Muscle of leg (tissue), 3 donors: ENCODE measurements at regions not wholly inside any gene's neighbourhood (a gene's known extent, or its start where the extent isn't known, plus 50 kb on each side); places are given as distances from the start of the nearest gene placed in this dataset.
A peak's percentile ranks its signal among the peaks of the same experiment; 100 is the strongest.

ENCODE experiments used
- DNase-seq: peaks from one replicate; pipeline ENCODE4 v3.0.0; 2013
- H3K27ac ChIP-seq: one replicate; pipeline ENCODE4 v1.5.1; 2013; ENCODE audit warnings: mild to moderate bottlenecking, low read length, control low read depth
- H3K27me3 ChIP-seq: one replicate; pipeline ENCODE4 v1.6.1; 2013; ENCODE audit warnings: low read length; ENCODE audit not compliant: control insufficient read depth, insufficient read depth
- H3K36me3 ChIP-seq: one replicate; pipeline ENCODE4 v1.6.1; 2013; ENCODE audit warnings: low read length; ENCODE audit not compliant: control insufficient read depth, insufficient read depth
- H3K4me1 ChIP-seq: one replicate; pipeline ENCODE4 v1.6.1; 2013; ENCODE audit warnings: low read length; ENCODE audit not compliant: control insufficient read depth, insufficient read depth
- H3K4me3 ChIP-seq: one replicate; pipeline ENCODE4 v1.5.1; 2013; ENCODE audit warnings: low read length, control low read depth
- H3K9me3 ChIP-seq: replicated peaks from 2 replicates; pipeline ENCODE4 v1.6.1; 2013; ENCODE audit warnings: low read depth, low read length; ENCODE audit not compliant: control insufficient read depth
- WGBS: methylation state at CpG from one replicate; pipeline ENCODE4 v1.1.5; 2013; ENCODE audit warnings: missing lambda C conversion rate; ENCODE audit not compliant: insufficient coverage; 5-methylcytosine and 5-hydroxymethylcytosine counted together

GRCh38 chr3:83601704-83602103 is 1357.1 kb upstream of the CADM2 start:
- DNase-seq = no peak
- no peaks in the 10 kb centered on the region for H3K9me3 ChIP-seq
- H3K4me1 ChIP-seq = no peaks in the 10 kb centered on the region
- no peak overlapping the region for H3K27ac ChIP-seq
- WGBS = 27% methylated on average over 1 of the region's 2 CpGs
- no peak overlapping the region for H3K4me3 ChIP-seq
- H3K36me3 ChIP-seq = no peaks in the 10 kb centered on the region
- no peaks in the 10 kb centered on the region for H3K27me3 ChIP-seq

GRCh38 chr3:83622526-83622925 is 1336.3 kb upstream of the CADM2 start:
- Histone ChIP-seq H3K4me3 (no peak overlapping the region), H3K9me3 (no peaks in the 10 kb centered on the region), H3K4me1 (no peaks in the 10 kb centered on the region), H3K27ac (no peak overlapping the region), H3K36me3 (no peaks in the 10 kb centered on the region), H3K27me3 (no peaks in the 10 kb centered on the region)
- peak; percentile 10 for DNase-seq
- WGBS = no CpG with 5 or more reads among the region's 2 CpGs

DNA sequence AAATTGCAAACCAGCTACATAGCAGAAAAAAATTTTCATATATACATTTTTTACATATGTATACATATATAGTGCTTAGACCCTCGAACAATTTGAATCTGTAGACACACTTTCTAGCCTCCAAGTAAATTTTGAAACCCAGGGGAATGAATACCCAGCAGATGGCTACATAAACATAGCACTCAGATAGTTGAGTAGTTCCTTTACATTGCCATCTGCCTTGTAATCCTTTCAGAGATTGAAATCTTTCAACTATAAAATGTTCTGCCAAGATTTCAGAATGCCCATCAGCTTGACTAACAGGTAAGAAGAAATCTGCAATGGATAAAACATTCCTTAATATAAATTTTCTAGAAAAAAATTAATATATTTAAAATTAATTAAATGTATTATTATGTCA is 1333.5 kb upstream of the CADM2 start:
- no peaks in the 10 kb centered on the region for H3K36me3 ChIP-seq
- H3K4me1 ChIP-seq = no peaks in the 10 kb centered on the region
- no peak overlapping the region for H3K27ac ChIP-seq
- no peak overlapping the region for H3K4me3 ChIP-seq
- H3K27me3 ChIP-seq = no peaks in the 10 kb centered on the region
- no peak for DNase-seq
- no CpG with 5 or more reads among the region's 1 CpG for WGBS
- H3K9me3 ChIP-seq = no peaks in the 10 kb centered on the region

GRCh38 chr3:83628471-83628870 is 1330.3 kb upstream of the CADM2 start:
- Histone ChIP-seq H3K27me3 (no peaks in the 10 kb centered on the region), H3K4me3 (no peak overlapping the region), H3K36me3 (no peaks in the 10 kb centered on the region), H3K27ac (no peak overlapping the region), H3K4me1 (no peaks in the 10 kb centered on the region), H3K9me3 (no peaks in the 10 kb centered on the region)
- WGBS = no CpG with 5 or more reads among the region's 1 CpG
- DNase-seq = no peak

DNA sequence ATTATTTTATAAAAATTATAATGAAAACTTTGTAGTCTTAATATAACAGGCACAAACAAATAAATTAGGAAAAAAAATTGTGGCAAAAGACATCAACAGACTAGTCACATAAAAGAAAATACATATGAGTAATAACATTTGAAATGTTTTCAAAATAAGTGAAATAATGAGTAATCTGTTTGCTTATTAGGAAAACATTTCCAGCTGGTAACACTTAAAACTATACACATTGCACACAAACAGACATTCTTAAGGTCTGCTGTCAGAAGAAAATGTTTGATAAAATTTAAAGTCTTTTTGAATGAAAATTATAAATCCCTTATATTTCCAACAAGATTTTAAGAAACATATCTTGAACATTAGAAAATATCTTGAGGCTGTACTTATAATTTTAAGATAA is 1326.3 kb upstream of the CADM2 start:
- no peaks in the 10 kb centered on the region for H3K27me3 ChIP-seq
- peaks cover 2% of the 10 kb centered on the region for H3K9me3 ChIP-seq
- H3K4me1 ChIP-seq = no peaks in the 10 kb centered on the region
- no peak overlapping the region for H3K27ac ChIP-seq
- no peaks in the 10 kb centered on the region for H3K36me3 ChIP-seq
- DNase-seq = no peak
- no peak overlapping the region for H3K4me3 ChIP-seq

- 86% methylated on average over 8 of the region's 10 CpGs for WGBS
- no peak overlapping the region for H3K4me3 ChIP-seq
- no peak overlapping the region for H3K27ac ChIP-seq
- no peaks in the 10 kb centered on the region for H3K36me3 ChIP-seq
- H3K27me3 ChIP-seq = no peaks in the 10 kb centered on the region
- DNase-seq = no peak
- no peaks in the 10 kb centered on the region for H3K4me1 ChIP-seq
- peaks cover 2% of the 10 kb centered on the region for H3K9me3 ChIP-seq
These were observed 1325.0 kb upstream of the CADM2 start for GRCh38 chr3:83633758-83634157.

DNA sequence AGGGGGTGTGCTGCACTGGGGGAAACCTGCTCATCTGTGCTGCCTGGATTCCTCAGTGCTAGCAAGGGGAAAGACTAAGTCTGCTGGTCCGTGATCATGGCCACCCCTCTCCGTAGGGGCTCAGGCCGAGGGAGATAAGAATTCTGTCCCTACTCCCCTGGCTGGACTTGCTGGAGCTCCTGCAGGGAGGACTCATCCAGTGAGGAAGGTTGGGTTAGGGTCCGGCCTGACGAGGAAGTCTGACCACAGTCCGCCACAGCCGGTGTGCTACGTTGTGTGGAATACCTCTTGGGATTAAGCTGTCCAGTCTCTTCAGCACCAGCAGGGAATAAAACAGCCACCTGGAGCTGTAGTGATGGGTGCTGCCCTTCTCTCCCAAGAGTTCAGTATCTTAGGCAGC is 1309.1 kb upstream of the CADM2 start:
- no peak overlapping the region for H3K4me3 ChIP-seq
- WGBS = 89% methylated on average over 8 of the region's 8 CpGs
- no peaks in the 10 kb centered on the region for H3K9me3 ChIP-seq
- no peak for DNase-seq
- H3K4me1 ChIP-seq = no peaks in the 10 kb centered on the region
- no peaks in the 10 kb centered on the region for H3K27me3 ChIP-seq
- H3K27ac ChIP-seq = no peak overlapping the region
- no peaks in the 10 kb centered on the region for H3K36me3 ChIP-seq

- no peak overlapping the region for H3K27ac ChIP-seq
- H3K36me3 ChIP-seq = no peaks in the 10 kb centered on the region
- H3K4me3 ChIP-seq = no peak overlapping the region
- H3K4me1 ChIP-seq = no peaks in the 10 kb centered on the region
- WGBS = no CpG with 5 or more reads among the region's 1 CpG
- no peaks in the 10 kb centered on the region for H3K9me3 ChIP-seq
- H3K27me3 ChIP-seq = no peaks in the 10 kb centered on the region
- no peak for DNase-seq
These were observed 1303.7 kb upstream of the CADM2 start for GRCh38 chr3:83655083-83655482.

DNA sequence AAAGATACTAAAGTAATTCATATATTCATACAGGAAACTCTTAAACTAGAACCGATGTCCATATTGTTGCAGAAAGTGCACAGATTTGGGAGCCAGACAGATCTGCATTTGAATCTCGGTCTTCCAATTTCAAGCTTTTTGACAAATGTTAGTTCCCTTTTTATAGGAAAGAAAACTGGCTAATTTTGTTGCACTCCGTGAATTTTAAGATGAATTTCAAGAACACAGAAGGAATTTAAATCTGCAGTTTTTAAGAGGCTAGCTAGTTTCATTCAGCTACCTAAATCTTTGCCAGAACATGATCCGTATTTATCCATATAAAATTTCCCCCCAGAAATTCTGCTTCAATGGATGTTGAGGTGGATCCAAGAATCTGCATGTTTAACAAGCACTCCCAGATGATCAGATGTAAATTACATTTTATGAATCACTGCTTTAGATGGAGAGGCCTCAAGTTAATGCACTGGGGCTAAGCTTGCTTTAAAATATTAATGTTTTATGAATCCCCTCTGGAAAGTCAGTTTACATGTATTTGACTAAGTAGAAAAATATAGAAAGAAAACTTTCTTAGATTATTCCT is 1296.3 kb upstream of the CADM2 start:
- H3K9me3 ChIP-seq = no peaks in the 10 kb centered on the region
- 50% methylated on average over 1 of the region's 4 CpGs for WGBS
- no peak overlapping the region for H3K4me3 ChIP-seq
- no peaks in the 10 kb centered on the region for H3K36me3 ChIP-seq
- no peaks in the 10 kb centered on the region for H3K4me1 ChIP-seq
- DNase-seq = peak; percentile 77
- H3K27me3 ChIP-seq = no peaks in the 10 kb centered on the region
- H3K27ac ChIP-seq = no peak overlapping the region

GRCh38 chr3:83670416-83670815 is 1288.4 kb upstream of the CADM2 start:
- no peak overlapping the region for H3K4me3 ChIP-seq
- H3K36me3 ChIP-seq = no peaks in the 10 kb centered on the region
- H3K4me1 ChIP-seq = no peaks in the 10 kb centered on the region
- 100% methylated on average over 1 of the region's 1 CpG for WGBS
- no peak overlapping the region for H3K27ac ChIP-seq
- H3K9me3 ChIP-seq = no peaks in the 10 kb centered on the region
- DNase-seq = no peak
- no peaks in the 10 kb centered on the region for H3K27me3 ChIP-seq

- Histone ChIP-seq H3K27ac (no peak overlapping the region), H3K4me3 (no peak overlapping the region), H3K4me1 (no peaks in the 10 kb centered on the region), H3K27me3 (no peaks in the 10 kb centered on the region), H3K9me3 (no peaks in the 10 kb centered on the region), H3K36me3 (no peaks in the 10 kb centered on the region)
- no peak for DNase-seq
- no CpG with 5 or more reads among the region's 4 CpGs for WGBS
These were observed 1274.7 kb upstream of the CADM2 start for GRCh38 chr3:83683937-83684598.
